GM10266 (cell line): ENCODE measurements at regions not wholly inside any gene's neighbourhood (a gene's known extent, or its start where the extent isn't known, plus 50 kb on each side); places are given as distances from the start of the nearest gene placed in this dataset.

Source experiments
- DNase-seq: peaks from one replicate; pipeline ENCODE4 v3.0.0; 2012; ENCODE audit errors: extremely low spot score
- TF ChIP-seq, protein P1 (sequence below): IDR thresholded peaks from 2 replicates; pipeline ENCODE4 v1.5.1; 2012; ENCODE audit warnings: mild to moderate bottlenecking, low read depth; ENCODE audit not compliant: control insufficient read depth, insufficient read depth; ENCODE audit errors: missing control alignments

DNA sequence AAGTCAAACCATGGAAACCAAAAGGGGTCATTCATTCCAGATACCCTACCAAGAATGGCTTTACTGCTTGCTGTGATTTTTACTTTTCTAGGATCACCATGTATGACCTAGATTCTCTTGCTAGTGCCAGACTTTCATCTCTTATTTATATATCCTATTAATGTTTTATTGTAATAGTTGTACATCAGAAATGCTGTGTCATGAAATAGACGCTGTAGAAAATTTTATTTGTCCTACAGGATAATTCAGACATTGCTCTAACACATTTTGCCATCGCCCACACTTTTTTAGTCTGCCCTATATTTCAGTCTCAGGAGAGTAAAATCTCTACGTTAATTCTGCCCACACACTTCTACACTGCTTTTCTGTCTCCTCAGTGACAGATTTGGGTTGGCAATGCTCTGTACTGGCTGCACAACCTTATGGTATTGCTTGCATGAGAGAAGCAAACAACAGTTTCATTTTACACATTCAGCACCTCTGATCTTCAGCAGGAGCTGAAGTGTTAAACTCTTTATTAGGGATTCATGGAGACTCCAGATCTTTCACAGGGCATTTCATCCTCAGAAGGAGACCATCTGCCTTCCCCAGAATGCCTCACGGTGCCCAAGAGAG, 871.8 kb upstream of the CHAC2 start:
- TF ChIP-seq, protein P1, sequence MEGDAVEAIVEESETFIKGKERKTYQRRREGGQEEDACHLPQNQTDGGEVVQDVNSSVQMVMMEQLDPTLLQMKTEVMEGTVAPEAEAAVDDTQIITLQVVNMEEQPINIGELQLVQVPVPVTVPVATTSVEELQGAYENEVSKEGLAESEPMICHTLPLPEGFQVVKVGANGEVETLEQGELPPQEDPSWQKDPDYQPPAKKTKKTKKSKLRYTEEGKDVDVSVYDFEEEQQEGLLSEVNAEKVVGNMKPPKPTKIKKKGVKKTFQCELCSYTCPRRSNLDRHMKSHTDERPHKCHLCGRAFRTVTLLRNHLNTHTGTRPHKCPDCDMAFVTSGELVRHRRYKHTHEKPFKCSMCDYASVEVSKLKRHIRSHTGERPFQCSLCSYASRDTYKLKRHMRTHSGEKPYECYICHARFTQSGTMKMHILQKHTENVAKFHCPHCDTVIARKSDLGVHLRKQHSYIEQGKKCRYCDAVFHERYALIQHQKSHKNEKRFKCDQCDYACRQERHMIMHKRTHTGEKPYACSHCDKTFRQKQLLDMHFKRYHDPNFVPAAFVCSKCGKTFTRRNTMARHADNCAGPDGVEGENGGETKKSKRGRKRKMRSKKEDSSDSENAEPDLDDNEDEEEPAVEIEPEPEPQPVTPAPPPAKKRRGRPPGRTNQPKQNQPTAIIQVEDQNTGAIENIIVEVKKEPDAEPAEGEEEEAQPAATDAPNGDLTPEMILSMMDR = no peak
- no peak for DNase-seq

DNA sequence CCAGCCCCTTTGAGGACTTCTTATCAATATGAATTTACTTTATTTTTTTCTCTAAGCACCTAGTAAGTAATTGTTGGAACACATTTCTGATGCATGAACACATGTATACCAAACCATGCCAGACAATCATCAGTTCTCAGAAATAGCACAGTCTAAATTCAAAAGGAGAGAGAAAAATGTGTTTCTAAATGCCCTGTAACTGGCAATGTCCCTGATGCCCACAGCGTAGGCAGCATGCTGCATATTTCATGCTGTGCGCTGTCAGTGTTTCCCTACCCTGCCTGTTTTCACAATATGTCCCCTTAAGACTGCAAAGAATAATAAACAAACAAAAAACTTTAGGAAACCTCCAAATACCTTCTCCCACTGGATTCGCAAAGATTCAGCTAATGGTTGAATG, 881.0 kb upstream of the CHAC2 start:
- TF ChIP-seq, protein P1 = no peak
- no peak for DNase-seq

DNA sequence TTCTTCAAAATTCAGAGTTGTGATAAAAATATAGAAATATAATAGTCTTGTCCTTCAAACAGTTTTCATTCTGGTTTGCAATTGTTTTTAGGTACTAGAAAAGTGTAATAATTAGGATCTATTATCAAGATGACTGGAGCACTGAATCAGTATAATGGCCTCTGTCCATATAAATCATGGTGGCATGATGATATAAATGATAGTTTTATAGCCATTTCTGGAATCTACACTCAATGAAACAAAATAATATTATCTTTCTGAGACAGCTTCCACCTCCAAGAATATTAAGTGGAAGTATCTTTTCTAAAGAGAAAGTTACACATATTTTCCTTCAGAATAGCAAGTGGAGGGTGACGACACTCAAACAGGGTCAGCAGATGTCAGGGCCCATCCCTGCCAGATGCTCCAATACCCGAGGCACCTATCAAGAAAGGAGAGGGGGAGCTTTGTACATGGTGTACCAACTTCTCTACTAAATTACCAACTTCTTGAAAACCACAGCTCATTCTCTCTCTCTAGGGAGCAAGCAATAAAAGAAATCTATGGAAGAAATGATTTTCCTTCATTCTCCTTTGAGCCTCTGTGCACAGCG, 882.7 kb upstream of the CHAC2 start:
- TF ChIP-seq, protein P1 = no peak
- DNase-seq = no peak

DNA sequence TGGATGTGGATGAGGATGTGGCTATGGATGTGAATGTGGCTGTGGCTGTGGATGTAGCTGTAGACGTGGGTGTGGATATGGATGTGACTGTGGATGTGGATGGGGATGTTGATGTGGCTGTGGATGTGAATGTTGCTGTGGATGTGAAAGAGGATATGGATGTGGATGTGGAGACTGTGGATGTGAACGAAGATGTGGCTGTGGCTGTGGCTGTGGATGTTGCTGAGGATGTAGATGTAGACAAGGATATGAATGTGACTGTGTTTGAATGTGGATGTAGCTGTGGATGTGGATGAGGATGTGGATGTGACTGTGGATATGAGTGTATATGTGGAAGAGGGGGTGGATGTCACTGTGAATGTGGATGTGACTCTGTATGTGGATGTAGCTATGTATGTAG, 884.6 kb upstream of the CHAC2 start:
- DNase-seq = no peak
- TF ChIP-seq, protein P1 = no peak

DNA sequence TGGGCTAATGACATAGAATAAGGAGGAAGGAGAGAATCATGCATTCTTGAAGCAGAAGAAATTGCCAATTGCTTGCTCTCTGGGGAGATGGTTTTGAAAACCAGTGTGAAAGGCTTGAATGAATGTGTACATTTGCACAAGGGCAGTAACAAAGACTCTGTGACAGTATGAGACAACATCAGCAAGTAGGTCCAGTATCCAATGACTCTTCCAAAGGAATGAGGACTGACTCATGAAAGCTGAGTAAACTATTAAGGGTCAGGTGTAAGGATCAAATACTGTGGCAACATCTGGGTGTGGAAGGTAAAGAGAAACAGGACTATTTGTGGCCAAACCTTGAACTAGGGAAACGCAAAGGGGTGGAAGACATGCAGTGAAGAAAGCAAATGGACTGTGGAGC, 886.0 kb upstream of the CHAC2 start:
- no peak for DNase-seq
- TF ChIP-seq, protein P1 = no peak

DNA sequence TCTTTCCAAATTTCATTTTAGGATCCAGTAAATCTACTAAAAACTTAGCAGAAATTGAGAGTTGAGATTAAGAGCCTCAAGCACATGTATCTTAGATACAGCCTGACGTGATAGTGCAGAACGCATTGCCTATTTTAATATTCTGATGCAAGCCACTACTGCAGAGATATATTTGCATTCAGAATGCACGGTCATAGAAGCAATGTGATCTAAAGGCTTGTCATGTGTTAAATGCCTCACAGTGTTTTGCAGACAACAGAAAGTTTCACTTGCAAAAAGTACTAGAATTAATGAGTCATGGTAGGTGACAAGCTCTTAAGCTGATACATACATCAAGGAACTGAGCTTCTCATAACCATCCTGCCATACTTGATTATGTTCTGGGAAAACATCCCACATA, 886.7 kb upstream of the CHAC2 start:
- TF ChIP-seq, protein P1 = no peak
- no peak for DNase-seq

DNA sequence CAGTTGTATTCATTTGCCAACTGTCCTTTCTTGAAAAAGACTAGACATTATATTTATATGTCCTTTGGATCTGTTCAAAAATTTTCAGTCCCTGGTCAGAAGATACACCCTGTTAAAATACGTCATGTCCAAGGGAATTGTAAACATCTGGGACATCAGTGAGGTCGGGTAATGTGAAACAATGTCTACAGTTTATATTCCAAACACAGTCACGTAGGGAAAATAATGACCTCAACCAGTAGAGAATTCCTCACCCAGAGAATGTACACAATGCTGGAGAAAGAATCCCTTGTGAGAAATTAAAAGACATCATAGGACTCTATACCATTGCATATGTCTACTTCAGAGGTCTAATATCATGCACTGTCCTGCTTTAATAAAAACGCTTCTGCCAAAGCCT, 888.0 kb upstream of the CHAC2 start:
- DNase-seq = no peak
- TF ChIP-seq, protein P1 = no peak
